ENCODE measurements at regions not wholly inside any gene's neighbourhood (a gene's known extent, or its start where the extent isn't known, plus 50 kb on each side); places are given as distances from the start of the nearest gene placed in this dataset.

GRCh38 chr20:24181151-24181550 lies 192.6 kb upstream of the GGTLC1 start:
- Histone ChIP-seq H3K9ac (ENCODE audit: low read depth in 1 of 2, low read length in 2 of 2) (no peak overlapping the region), H3K4me3 (ENCODE audit: low read depth in 1 of 3, low read length in 3 of 3) (no peak overlapping the region), H3K4me1 (ENCODE audit: control insufficient read depth in 4 of 4, insufficient read depth in 4 of 4, low read length in 3 of 4) (peaks cover 0 to 1% (median 0%) of the 10 kb centered on the region in 4 donors), H3K36me3 (ENCODE audit: control insufficient read depth in 4 of 4, insufficient read depth in 3 of 4, low read depth in 1 of 4, low read length in 3 of 4) (no peaks in the 10 kb centered on the region), H3K9me3 (ENCODE audit: control insufficient read depth in 4 of 4, low read length in 3 of 4) (no peaks in the 10 kb centered on the region), H3K27ac (ENCODE audit: low read depth in 1 of 2, low read length in 2 of 2) (no peak overlapping the region), H3K27me3 (ENCODE audit: control insufficient read depth in 4 of 4, insufficient read depth in 4 of 4, low read length in 3 of 4) (peaks cover 0 to 3% (median 0%) of the 10 kb centered on the region in 4 donors)
- DNase-seq (ENCODE audit: low spot score): no peak
- TF ChIP-seq FOXA1 (IDR thresholded peaks at IDR 0.05): no peak
- no peak for TF ChIP-seq TAF1 (conservative IDR thresholded peaks at IDR 0.05)
- no peak for TF ChIP-seq CTCF (IDR thresholded peaks at IDR 0.05; ENCODE audit: low read depth, low read length, missing input control)
- no peak for TF ChIP-seq GABPA (IDR thresholded peaks at IDR 0.05 in 1 of 2, conservative IDR thresholded peaks at IDR 0.05 in 1 of 2)
- no peak for TF ChIP-seq NR2F2 (IDR thresholded peaks at IDR 0.05)
- TF ChIP-seq JUND (IDR thresholded peaks at IDR 0.05): no peak

GRCh38 chr20:24169256-24169655 lies 180.7 kb upstream of the GGTLC1 start:
- Histone ChIP-seq H3K27ac (ENCODE audit: low read depth in 1 of 2, low read length in 2 of 2) (no peak overlapping the region), H3K36me3 (ENCODE audit: control insufficient read depth in 4 of 4, insufficient read depth in 3 of 4, low read depth in 1 of 4, low read length in 3 of 4) (no peaks in the 10 kb centered on the region), H3K9me3 (ENCODE audit: control insufficient read depth in 4 of 4, low read length in 3 of 4) (peaks cover 0 to 11% (median 0%) of the 10 kb centered on the region in 4 donors), H3K4me1 (ENCODE audit: control insufficient read depth in 4 of 4, insufficient read depth in 4 of 4, low read length in 3 of 4) (no peaks in the 10 kb centered on the region), H3K9ac (ENCODE audit: low read depth in 1 of 2, low read length in 2 of 2) (no peak overlapping the region), H3K4me3 (ENCODE audit: low read depth in 1 of 3, low read length in 3 of 3) (no peak overlapping the region), H3K27me3 (ENCODE audit: control insufficient read depth in 4 of 4, insufficient read depth in 4 of 4, low read length in 3 of 4) (no peaks in the 10 kb centered on the region)
- no peak for DNase-seq (ENCODE audit: low spot score)
- TF ChIP-seq MAX (IDR thresholded peaks at IDR 0.05) (no peak), RAD21 (IDR thresholded peaks at IDR 0.05) (no peak), GABPA (IDR thresholded peaks at IDR 0.05 in 1 of 2, conservative IDR thresholded peaks at IDR 0.05 in 1 of 2) (no peak), NR2F2 (IDR thresholded peaks at IDR 0.05) (no peak), YY1 (IDR thresholded peaks at IDR 0.05) (no peak), HNF4G (IDR thresholded peaks at IDR 0.05) (no peak), RXRA (IDR thresholded peaks at IDR 0.05) (no peak), CTCF (IDR thresholded peaks at IDR 0.05; ENCODE audit: low read depth, low read length, missing input control) (no peak), ZBTB33 (IDR thresholded peaks at IDR 0.05) (no peak), SP1 (IDR thresholded peaks at IDR 0.05) (no peak), HNF4A (conservative IDR thresholded peaks at IDR 0.05) (no peak), REST (IDR thresholded peaks at IDR 0.05) (no peak), FOXA1 (IDR thresholded peaks at IDR 0.05) (no peak), EGR1 (IDR thresholded peaks at IDR 0.05; ENCODE audit: low read depth in 2 of 2) (no peak), FOXA2 (IDR thresholded peaks at IDR 0.05) (no peak), JUND (IDR thresholded peaks at IDR 0.05) (no peak), TAF1 (conservative IDR thresholded peaks at IDR 0.05) (no peak), ATF3 (IDR thresholded peaks at IDR 0.05) (no peak)
- 92% methylated on average over 1 of the region's 1 CpG for WGBS
